ENCODE measurements at regions not wholly inside any gene's neighbourhood (a gene's known extent, or its start where the extent isn't known, plus 50 kb on each side); places are given as distances from the start of the nearest gene placed in this dataset.

GRCh38 chr21:33977017-33977720 is 61.6 kb upstream of the ATP5PO start:
- peak overlapping the region in 3 of 4 donors; percentile 39 to 70 (median 63) for H3K27ac ChIP-seq
- intact Hi-C loops (cut with DNase I; ENCODE audit: low total_unique reads): no loop called here
- H3K4me1 ChIP-seq: peaks cover 8 to 26% (median 11%) of the 10 kb centered on the region in 4 donors
- DNase-seq: no peak
- H3K4me3 ChIP-seq: no peak overlapping the region
- no peaks in the 10 kb centered on the region for H3K9me3 ChIP-seq
- in situ Hi-C loops (cut with MboI; ENCODE audit: low pct_ligation_motif_present in 1 of 4, low pct_unique_long_range_greater_than_20kb in 1 of 4, low sequenced_read_pairs in 3 of 4): no loop called here
- H3K36me3 ChIP-seq: no peaks in the 10 kb centered on the region
- 59 to 83% methylated on average over 6 of the region's 6 CpGs for WGBS, 2 donors (ENCODE audit: low coverage in 1 of 2)
- TF ChIP-seq EP300 (IDR thresholded peaks at IDR 0.05; ENCODE audit: low read depth): no peak
- no peak for TF ChIP-seq POLR2AphosphoS5 (IDR thresholded peaks at IDR 0.05)
- TF ChIP-seq POLR2A (IDR thresholded peaks at IDR 0.05): no peak
- no peak for TF ChIP-seq CTCF (IDR thresholded peaks at IDR 0.05)
- H3K27me3 ChIP-seq: peaks cover 9% of the 10 kb centered on the region

DNA sequence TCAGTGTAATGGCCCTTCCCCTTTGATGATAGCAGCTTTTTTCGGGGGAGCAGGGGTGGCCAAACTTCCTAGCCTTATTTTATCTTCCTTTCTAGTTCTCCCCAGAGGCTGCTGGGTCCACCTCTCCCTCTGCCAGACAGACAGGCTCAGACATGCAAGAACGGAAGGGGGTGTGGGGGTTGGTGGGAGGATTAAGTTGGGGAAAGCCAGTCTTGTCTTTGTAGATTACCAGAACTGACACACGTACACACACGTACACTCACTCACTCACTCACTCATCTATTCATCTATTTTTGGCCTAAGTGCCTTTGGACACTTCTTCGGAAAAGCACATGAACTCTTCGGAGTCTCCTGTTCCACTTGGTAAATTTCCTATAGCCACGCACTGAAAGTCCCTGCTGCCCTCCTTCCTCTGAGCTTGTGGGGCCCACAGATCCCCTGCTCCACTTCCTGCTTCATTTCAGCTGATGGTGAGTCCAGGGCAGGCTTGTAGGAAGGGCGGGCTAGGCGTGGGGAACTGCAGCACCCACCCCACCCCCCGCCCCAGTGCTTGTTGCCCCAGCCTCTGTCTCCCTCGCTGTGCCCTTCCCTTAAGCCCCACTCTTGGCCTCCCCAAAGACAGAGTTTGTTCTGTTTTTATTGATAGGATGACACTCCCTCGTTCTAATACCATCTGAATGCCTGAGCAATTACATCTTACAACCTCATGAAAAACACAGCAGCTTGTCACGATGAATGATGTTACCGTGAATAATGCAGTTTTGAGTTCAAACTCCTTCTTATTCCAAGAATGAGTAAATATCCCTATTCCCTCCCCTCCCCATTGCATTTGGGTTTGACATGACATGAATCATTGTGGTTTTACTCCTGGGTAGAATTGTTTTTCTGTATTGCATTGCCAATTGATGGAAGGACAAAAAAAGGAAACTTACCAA is 60.7 kb upstream of the ATP5PO start:
- TF ChIP-seq POLR2AphosphoS5 (IDR thresholded peaks at IDR 0.05): no peak
- TF ChIP-seq POLR2A (IDR thresholded peaks at IDR 0.05): no peak
- TF ChIP-seq CTCF (IDR thresholded peaks at IDR 0.05): no peak
- TF ChIP-seq EP300 (IDR thresholded peaks at IDR 0.05; ENCODE audit: low read depth): no peak
- Histone ChIP-seq H3K4me3 (no peak overlapping the region), H3K27ac (peak overlapping the region; percentile 35 to 70 (median 64)), H3K27me3 (peaks cover 9% of the 10 kb centered on the region), H3K4me1 (peaks cover 10 to 32% (median 15%) of the 10 kb centered on the region in 4 donors), H3K36me3 (no peaks in the 10 kb centered on the region), H3K9me3 (no peaks in the 10 kb centered on the region)
- peak; percentile 20 for DNase-seq
- in situ Hi-C loops (cut with MboI; ENCODE audit: low pct_ligation_motif_present in 1 of 4, low pct_unique_long_range_greater_than_20kb in 1 of 4, low sequenced_read_pairs in 3 of 4) (no loop called here), intact Hi-C loops (cut with DNase I; ENCODE audit: low total_unique reads) (no loop called here)
- 37 to 47% methylated on average over 10 to 14 of the region's 14 CpGs for WGBS, 2 donors (ENCODE audit: low coverage in 1 of 2)

GRCh38 chr21:33975548-33976081 is 60.0 kb upstream of the ATP5PO start:
- in situ Hi-C loops (cut with MboI; ENCODE audit: low pct_ligation_motif_present in 1 of 4, low pct_unique_long_range_greater_than_20kb in 1 of 4, low sequenced_read_pairs in 3 of 4): no loop called here
- TF ChIP-seq CTCF (IDR thresholded peaks at IDR 0.05) (peak in 1 of 5 experiments; percentile 9), POLR2AphosphoS5 (IDR thresholded peaks at IDR 0.05) (no peak)
- H3K36me3 ChIP-seq: no peaks in the 10 kb centered on the region
- peak; percentile 25 for DNase-seq
- peaks cover 10 to 39% (median 17%) of the 10 kb centered on the region in 4 donors for H3K4me1 ChIP-seq
- no peaks in the 10 kb centered on the region for H3K9me3 ChIP-seq
- no peak overlapping the region for H3K4me3 ChIP-seq
- WGBS, 2 donors (ENCODE audit: low coverage in 1 of 2): 60 to 79% methylated on average over 5 to 7 of the region's 7 CpGs
- H3K27me3 ChIP-seq: peaks cover 9% of the 10 kb centered on the region
- intact Hi-C loops (cut with DNase I; ENCODE audit: low total_unique reads): no loop called here
- H3K27ac ChIP-seq: peak overlapping the region; percentile 35 to 70 (median 64)

All from transverse colon (tissue), 4 donors.